ENCODE measurements at regions not wholly inside any gene's neighbourhood (a gene's known extent, or its start where the extent isn't known, plus 50 kb on each side); places are given as distances from the start of the nearest gene placed in this dataset.

GRCh38 chr11:11764423-11764803, 77.4 kb upstream of the USP47 start:
- DNase-seq (ENCODE audit: extremely low spot score, unreplicated experiment) = no peak
- TF ChIP-seq CTCF (conservative IDR thresholded peaks at IDR 0.05) = no peak
- no peak overlapping the region for H3K27ac Mint-ChIP-seq
- no peak overlapping the region for H3K4me3 Mint-ChIP-seq
- no peaks in the 10 kb centered on the region for H3K9me3 Mint-ChIP-seq
- peaks cover 58% of the 10 kb centered on the region for H3K27me3 Mint-ChIP-seq
- no peaks in the 10 kb centered on the region for H3K36me3 Mint-ChIP-seq
- no peaks in the 10 kb centered on the region for H3K4me1 Mint-ChIP-seq (ENCODE audit: unreplicated experiment)

GRCh38 chr11:11763796-11764422, 77.9 kb upstream of the USP47 start:
- no peak for TF ChIP-seq CTCF (conservative IDR thresholded peaks at IDR 0.05)
- H3K27me3 Mint-ChIP-seq = peaks cover 56% of the 10 kb centered on the region

GRCh38 chr11:11760838-11761237, 80.9 kb upstream of the USP47 start:
- H3K27ac Mint-ChIP-seq = no peak overlapping the region
- no peaks in the 10 kb centered on the region for H3K9me3 Mint-ChIP-seq
- no peak for TF ChIP-seq CTCF (conservative IDR thresholded peaks at IDR 0.05)
- no peaks in the 10 kb centered on the region for H3K4me1 Mint-ChIP-seq (ENCODE audit: unreplicated experiment)
- no peaks in the 10 kb centered on the region for H3K36me3 Mint-ChIP-seq
- H3K4me3 Mint-ChIP-seq = no peak overlapping the region
- H3K27me3 Mint-ChIP-seq = peaks cover 46% of the 10 kb centered on the region
- DNase-seq (ENCODE audit: extremely low spot score, unreplicated experiment) = no peak

More at GRCh38 chr11:11763796-11764422, 77.9 kb upstream of the USP47 start:
- Mint-ChIP-seq H3K9me3 (no peaks in the 10 kb centered on the region), H3K27ac (no peak overlapping the region), H3K36me3 (no peaks in the 10 kb centered on the region), H3K4me3 (no peak overlapping the region), H3K4me1 (ENCODE audit: unreplicated experiment) (no peaks in the 10 kb centered on the region)
- DNase-seq (ENCODE audit: extremely low spot score, unreplicated experiment) = no peak

- no peak for DNase-seq (ENCODE audit: extremely low spot score, unreplicated experiment)
- no peaks in the 10 kb centered on the region for H3K36me3 Mint-ChIP-seq
- H3K27me3 Mint-ChIP-seq = peaks cover 55% of the 10 kb centered on the region
- no peak overlapping the region for H3K4me3 Mint-ChIP-seq
- no peaks in the 10 kb centered on the region for H3K9me3 Mint-ChIP-seq
- H3K27ac Mint-ChIP-seq = no peak overlapping the region
- TF ChIP-seq CTCF (conservative IDR thresholded peaks at IDR 0.05) = no peak
- no peaks in the 10 kb centered on the region for H3K4me1 Mint-ChIP-seq (ENCODE audit: unreplicated experiment)
Observed at GRCh38 chr11:11758603-11759196, 83.1 kb upstream of the USP47 start.

- no peaks in the 10 kb centered on the region for H3K36me3 Mint-ChIP-seq
- H3K27me3 Mint-ChIP-seq = peaks cover 63% of the 10 kb centered on the region
- no peak overlapping the region for H3K4me3 Mint-ChIP-seq
- no peaks in the 10 kb centered on the region for H3K9me3 Mint-ChIP-seq
- H3K27ac Mint-ChIP-seq = no peak overlapping the region
- TF ChIP-seq CTCF (conservative IDR thresholded peaks at IDR 0.05) = no peak
- H3K4me1 Mint-ChIP-seq (ENCODE audit: unreplicated experiment) = no peaks in the 10 kb centered on the region
- no peak for DNase-seq (ENCODE audit: extremely low spot score, unreplicated experiment)
Observed at GRCh38 chr11:11757909-11758308, 83.9 kb upstream of the USP47 start.

Data from type B pancreatic cell (in vitro differentiated cells).